ENCODE measurements at regions not wholly inside any gene's neighbourhood (a gene's known extent, or its start where the extent isn't known, plus 50 kb on each side); places are given as distances from the start of the nearest gene placed in this dataset.

- no peak for DNase-seq
Measured at GRCh38 chr22:49499433-49500075, 328.1 kb downstream of the BRD1 start.

GRCh38 chr22:49497266-49497665 lies 330.4 kb downstream of the BRD1 start:
- no peak for DNase-seq

GRCh38 chr22:49494555-49494954 lies 333.1 kb downstream of the BRD1 start:
- no peak for DNase-seq

GRCh38 chr22:49492741-49493251 lies 334.9 kb downstream of the BRD1 start:
- DNase-seq = no peak

- no peak for DNase-seq
Measured at GRCh38 chr22:49492308-49492707, 335.4 kb downstream of the BRD1 start.

GRCh38 chr22:49491726-49492125 lies 335.9 kb downstream of the BRD1 start:
- no peak for DNase-seq

GRCh38 chr22:49491221-49491635 lies 336.4 kb downstream of the BRD1 start:
- no peak for DNase-seq

- no peak for DNase-seq
Measured at GRCh38 chr22:49490692-49491091, 337.0 kb downstream of the BRD1 start.

- no peak for DNase-seq
Measured at GRCh38 chr22:49489821-49490220, 337.9 kb downstream of the BRD1 start.

- no peak for DNase-seq
Measured at GRCh38 chr22:49488943-49489342, 338.7 kb downstream of the BRD1 start.

GRCh38 chr22:49487950-49488349 lies 339.7 kb downstream of the BRD1 start:
- DNase-seq = no peak

- no peak for DNase-seq
Measured at GRCh38 chr22:49486225-49486624, 341.4 kb downstream of the BRD1 start.

- no peak for DNase-seq
Measured at GRCh38 chr22:49483946-49484345, 343.7 kb downstream of the BRD1 start.

GRCh38 chr22:49483281-49483870 lies 344.3 kb downstream of the BRD1 start:
- DNase-seq = no peak

- DNase-seq = no peak
Measured at GRCh38 chr22:49482811-49483210, 344.9 kb downstream of the BRD1 start.

- DNase-seq = no peak
Measured at GRCh38 chr22:49481659-49482399, 345.8 kb downstream of the BRD1 start.

GRCh38 chr22:49480896-49481658 lies 346.6 kb downstream of the BRD1 start:
- DNase-seq = no peak

- no peak for DNase-seq
Measured at GRCh38 chr22:49480331-49480730, 347.3 kb downstream of the BRD1 start.

GRCh38 chr22:49479566-49479965 lies 348.1 kb downstream of the BRD1 start:
- DNase-seq = no peak

GRCh38 chr22:49476800-49477400 lies 350.8 kb downstream of the BRD1 start:
- DNase-seq = no peak

GRCh38 chr22:49476176-49476575 lies 351.5 kb downstream of the BRD1 start:
- DNase-seq = no peak

GRCh38 chr22:49475253-49475652 lies 352.4 kb downstream of the BRD1 start:
- no peak for DNase-seq

GRCh38 chr22:49473286-49473685 lies 354.4 kb downstream of the BRD1 start:
- no peak for DNase-seq

All from dermis blood vessel endothelial cell (primary cell).